ENCODE measurements at regions not wholly inside any gene's neighbourhood (a gene's known extent, or its start where the extent isn't known, plus 50 kb on each side); places are given as distances from the start of the nearest gene placed in this dataset.

- no peak for TF ChIP-seq CTCF (IDR thresholded peaks at IDR 0.05)
- no peak for TF ChIP-seq EZH2 (IDR thresholded peaks at IDR 0.05)
Observed at GRCh38 chr7:125355899-125356298, 426.3 kb upstream of the POT1 start.
